Left lobe of liver (tissue), 2 donors: ENCODE measurements at regions not wholly inside any gene's neighbourhood (a gene's known extent, or its start where the extent isn't known, plus 50 kb on each side); places are given as distances from the start of the nearest gene placed in this dataset.
"Not testable (repeated sequence)": the region's sequence is repeated elsewhere in the genome, so short reads cannot be mapped to it uniquely, and the experiment has no call there.

Source experiments
- ATAC-seq: fragments of 200-7000 bp; cut with Tn5 transposase; one replicate; pipeline ENCODE4 v1.9.1; 2020; ENCODE audit warnings: mild to moderate bottlenecking, moderate library complexity
- DNase-seq: peaks from one replicate; pipeline ENCODE4 v3.0.0-alpha.2; 2020; ENCODE audit warnings: low spot score
- donor health status: DM: no; HTN: no; CAD: no; lungs with moderate emphysema.
- donor health status: DM: no; HTN: yes; CAD: no.

DNA sequence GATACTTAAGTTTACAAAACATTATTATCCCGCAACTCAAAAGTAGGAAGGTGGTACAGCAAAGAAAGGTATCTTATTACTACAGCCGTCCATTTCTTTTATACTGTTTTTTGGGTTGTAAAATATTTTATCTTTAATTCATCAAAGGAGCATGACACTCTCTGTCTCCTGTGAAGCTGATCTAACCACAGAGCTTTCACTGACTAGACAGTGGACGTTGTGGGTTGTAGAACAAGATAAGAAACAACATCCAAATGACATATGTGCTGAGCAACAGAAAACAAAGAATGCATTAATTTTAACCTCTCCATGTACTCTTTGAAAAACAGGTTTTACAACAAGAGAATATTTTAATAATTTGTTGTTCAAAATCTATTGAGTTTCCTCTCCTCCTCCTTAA lies 195.9 kb upstream of the FBXO33 start:
- ATAC-seq, result no peak
- no peak for DNase-seq

DNA sequence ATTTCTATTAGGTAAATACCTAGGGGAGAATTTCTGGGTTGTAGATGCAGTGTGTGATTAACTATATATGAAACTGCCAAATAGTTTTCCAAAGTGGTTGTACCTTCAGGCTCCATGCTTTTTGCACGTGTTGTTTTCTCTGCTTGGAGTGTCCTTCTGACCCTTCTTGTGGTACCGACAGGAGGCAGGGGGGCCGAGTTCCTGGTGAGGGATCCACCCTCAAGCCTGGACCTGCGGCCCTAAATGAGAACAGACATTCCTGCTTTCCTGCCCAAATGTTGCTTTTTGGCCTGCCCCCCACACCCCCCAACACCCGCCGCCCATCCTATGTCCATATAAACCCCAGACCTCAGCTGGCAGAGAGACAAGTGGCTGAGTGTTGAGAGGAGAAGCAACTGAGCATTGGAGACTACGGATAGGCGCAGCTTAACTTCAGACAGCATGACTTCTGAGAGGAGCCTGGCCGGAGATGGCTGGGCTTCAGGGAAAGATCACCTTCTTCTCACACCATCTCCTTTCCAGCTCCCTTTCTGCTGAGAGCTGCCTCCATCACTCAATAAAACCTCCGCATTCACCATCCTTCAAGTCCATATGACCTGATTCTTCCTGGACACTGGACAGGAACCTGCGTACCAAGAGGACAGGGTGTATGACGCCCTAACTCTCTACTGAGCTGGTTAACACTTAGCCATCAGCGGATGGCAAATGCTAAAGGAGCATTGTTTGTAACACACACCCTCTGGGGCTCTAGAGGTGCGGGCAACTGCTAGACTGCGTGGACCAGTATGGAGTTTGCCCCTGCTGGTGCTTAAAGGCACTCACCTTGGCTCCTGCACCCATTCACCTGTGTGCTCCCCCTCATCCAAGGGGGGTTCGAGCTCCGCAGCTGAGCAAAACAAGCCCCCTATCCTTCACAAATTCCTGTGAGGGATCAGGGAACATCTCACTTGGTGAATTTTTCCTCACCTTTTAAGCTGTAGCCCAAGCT lies 194.7 kb upstream of the FBXO33 start:
- no peak for DNase-seq
- ATAC-seq, result no peak

DNA sequence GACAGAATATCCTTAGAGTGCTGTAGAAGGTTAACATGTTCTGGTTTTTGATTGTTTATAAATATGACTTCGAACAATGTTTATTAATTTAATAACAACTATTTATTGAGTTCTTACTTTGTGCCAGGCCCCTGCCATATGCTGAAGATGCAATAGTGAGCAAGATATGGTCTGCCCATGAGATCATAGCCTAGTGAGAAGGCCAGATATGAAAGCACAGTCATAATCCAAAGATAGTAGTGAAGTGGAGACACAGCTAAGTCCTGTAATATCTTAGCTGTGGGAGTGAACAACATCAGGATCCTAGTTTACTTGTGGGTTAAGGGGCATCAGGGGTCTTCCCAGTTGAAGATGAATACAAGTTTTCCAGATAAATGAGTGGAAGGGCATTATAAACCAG lies 189.4 kb upstream of the FBXO33 start:
- no peak for ATAC-seq

DNA sequence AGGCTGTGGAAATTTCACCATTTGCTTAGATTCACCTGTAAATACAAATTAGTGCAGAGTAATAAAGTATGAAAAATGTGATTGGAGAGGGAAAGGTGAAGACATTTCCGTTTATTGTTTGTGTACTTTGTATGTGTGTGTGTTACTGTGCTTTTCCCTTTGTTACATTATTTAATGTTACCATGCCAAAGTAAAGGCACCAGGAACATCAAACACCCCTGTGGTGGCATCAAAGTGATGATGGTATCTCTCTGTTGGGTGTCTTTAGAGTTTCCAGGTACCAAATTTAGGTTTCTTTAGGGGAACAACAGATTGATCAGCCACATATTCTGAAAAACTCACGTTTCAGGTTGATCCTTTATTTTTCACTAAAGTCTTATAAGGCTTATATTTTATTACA lies 189.0 kb upstream of the FBXO33 start:
- ATAC-seq (no peak), DNase-seq (no peak)

More for the DNA sequence above, 189.4 kb upstream of the FBXO33 start:
- DNase-seq, result no peak

DNA sequence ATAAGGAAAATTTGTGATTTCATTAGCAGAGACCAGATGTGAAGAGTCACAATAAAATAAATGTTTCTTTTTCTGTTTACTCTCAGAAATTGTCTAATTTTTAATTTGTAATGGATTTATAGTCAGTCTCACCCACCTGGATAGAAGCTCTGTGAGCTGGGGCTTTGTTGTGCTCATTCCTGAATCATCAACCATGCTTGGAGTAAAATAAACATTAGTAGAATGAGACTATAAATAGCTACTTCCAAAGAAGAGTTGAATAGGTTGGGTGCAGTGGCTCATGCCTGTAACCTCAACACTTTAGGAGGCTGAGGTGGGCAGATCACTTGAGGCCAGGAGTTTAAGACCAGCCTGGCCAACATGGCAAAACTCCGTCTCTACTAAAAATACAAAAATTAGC lies 185.3 kb upstream of the FBXO33 start:
- no peak for ATAC-seq

DNA sequence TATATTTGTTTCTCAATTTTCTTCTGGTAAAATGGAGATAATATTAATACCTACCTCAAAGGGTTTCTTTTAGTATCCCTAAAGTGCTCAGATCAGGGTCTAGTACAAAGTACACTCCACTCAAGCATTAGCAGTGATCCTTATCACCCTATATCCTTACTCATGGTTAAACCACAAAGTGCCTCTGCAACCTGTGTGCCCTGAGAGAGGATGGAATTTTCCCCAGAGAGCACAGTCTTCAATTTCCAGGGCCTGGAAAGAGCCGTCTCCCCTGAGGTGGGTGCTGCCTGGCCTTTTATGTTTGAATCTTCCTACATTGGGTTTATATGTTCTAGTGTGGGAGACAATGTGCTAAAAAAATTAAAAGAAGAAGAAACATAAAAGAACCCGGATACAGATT lies 183.1 kb upstream of the FBXO33 start:
- ATAC-seq (no peak), DNase-seq (no peak)

More for the DNA sequence above, 185.3 kb upstream of the FBXO33 start:
- no peak for DNase-seq

DNA sequence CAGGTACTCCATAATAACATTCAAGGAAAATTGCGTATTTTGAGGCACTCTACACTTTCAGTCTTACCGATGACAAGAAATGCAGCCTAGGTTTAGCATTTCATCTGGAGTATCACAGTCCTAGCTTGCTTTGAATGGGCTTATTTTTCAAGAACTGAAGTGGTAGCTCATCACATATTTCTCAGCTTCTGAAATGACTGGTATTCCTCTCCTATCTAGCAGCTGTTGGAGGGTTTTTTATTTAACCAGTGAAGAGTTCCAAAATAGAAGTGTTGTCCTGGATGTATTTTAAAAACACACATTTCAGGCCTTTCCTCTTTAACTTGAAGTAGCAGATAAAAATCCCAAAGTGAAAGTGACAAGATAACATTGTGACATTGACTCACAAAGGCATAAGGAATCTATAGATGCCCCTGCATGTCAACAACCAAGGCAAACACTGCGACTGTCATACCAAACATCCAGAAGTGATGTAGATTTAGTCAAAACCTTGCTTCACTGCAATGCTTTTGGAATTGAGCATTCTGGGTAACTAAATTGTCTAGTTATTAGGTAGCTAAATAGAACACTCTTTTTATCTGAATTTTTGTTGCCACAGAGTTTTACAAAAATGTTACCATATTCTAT lies 182.2 kb upstream of the FBXO33 start:
- DNase-seq (no peak), ATAC-seq (no peak)

DNA sequence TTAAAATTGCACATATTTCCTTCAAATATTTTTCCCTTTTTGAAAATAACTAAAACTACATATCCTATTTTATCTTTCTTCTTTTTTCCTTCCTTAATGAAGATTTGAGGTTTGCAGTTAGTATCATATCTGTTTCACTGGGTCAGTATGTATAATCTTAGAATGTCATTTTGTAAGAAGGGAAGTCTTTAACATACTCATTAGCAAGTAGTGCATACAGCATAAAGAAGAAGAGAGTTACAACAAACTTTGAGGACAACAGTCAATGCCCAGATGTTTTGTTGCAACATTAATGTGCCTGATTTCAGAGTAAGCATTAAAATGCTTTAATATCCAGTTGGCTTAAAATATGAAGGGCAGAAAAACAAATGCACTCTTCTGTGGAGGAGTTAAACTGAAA lies 176.9 kb upstream of the FBXO33 start:
- no peak for DNase-seq
- no peak for ATAC-seq

DNA sequence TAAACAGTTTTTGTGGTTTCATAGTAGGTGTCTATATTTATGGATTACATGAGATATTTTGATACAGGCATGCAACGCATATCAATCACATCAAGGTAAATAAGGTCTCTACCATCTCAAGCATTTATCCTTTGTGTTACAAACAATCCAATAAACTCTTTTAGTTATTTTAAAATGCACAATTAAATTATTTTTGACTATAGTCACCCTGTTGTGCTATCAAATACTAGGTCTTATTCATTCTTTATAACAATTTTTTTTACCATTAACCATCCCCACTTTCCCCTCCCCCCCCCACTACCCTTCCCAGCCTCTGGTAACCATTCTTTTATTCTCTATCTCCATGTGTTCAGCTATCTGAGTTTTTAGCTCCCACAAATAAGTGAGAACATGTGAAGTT lies 175.7 kb upstream of the FBXO33 start:
- DNase-seq (no peak), ATAC-seq (no peak)

DNA sequence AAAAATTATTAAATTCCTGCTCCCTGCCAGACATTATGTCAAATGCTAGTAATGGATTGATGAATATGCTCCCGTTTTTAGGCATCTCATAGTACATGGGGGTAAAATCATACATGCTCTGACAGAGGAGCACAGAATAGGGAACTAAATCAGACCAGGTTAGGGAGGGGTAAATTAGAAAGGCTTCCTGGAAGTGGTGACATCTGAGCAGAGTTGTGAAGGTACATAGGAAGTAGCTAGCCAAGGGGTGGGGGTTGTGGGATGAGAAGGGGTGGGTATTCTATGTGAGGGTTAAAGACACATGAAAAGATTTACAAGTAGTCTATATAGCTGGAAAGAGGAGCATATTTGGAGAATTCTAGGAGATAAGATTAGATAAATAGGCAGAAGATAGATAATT lies 171.7 kb upstream of the FBXO33 start:
- ATAC-seq (no peak), DNase-seq (no peak)

DNA sequence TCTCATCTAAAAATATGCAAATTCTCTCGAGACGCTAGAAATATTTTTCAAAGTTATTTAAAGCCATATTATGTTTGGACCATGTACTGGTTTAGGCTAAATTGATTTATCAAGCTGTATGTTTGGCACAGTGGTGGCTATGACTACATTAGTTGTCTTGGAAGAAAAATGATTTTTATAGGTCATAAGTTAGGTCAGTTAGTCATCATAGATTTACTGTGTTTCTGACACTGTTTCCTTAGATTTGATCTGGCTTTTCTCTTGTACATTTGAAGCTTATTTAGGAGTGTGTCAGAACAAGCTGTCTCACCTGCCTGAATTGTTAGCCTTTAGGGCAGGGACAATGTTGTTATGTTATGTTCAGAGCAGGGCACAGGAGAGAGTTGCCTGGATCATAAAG lies 161.1 kb upstream of the FBXO33 start:
- ATAC-seq (no peak), DNase-seq (no peak)

DNA sequence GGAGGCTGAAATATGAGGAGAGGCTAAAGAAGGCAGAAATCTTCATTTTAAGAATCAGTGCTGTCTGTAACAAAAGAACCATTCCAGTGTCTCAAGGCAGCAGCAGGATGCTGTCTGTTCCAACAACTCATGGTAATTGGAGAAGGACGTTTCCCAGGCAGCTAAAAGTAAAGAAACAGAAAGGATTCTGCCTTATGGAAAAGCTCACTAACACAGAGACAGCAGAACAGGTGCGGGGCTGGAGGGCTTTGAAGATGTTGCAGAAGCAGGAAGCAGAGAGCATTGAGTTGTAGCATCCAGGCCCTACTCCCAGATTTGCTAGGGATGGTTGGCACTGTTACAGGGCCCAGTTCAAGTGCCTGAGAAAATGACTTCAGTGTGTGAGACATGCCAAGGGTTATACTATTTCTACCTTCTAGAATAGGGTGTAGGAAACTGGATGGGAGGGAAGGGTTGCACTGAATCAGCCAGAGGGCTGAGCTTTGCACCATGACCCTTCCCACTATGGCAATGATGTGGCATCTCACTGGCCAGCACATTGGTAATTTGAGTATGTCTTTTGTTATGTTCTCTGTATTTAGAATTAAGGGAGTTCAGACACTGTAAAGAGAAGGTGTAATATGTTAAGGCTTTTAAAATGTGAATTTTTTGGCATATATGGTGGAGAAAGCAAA lies 160.0 kb upstream of the FBXO33 start:
- ATAC-seq, result no peak
- no peak for DNase-seq

DNA sequence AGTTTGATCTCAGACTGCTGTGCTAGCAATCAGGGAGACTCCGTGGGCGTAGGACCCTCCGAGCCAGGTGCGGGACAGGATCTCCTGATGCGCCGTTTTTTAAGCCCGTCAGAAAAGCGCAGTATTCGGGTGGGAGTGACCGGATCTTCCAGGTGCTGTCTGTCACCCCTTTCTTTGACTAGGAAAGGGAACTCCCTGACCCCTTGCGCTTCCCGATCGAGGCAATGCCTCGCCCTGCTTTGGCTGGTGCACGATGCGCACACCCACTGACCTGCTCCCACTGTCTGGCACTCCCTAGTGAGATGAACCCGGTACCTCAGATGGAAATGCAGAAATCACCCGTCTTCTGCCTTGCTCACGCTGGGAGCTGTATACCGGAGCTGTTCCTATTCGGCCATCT lies 157.6 kb upstream of the FBXO33 start:
- DNase-seq, ATAC-seq: not testable (repeated sequence)

DNA sequence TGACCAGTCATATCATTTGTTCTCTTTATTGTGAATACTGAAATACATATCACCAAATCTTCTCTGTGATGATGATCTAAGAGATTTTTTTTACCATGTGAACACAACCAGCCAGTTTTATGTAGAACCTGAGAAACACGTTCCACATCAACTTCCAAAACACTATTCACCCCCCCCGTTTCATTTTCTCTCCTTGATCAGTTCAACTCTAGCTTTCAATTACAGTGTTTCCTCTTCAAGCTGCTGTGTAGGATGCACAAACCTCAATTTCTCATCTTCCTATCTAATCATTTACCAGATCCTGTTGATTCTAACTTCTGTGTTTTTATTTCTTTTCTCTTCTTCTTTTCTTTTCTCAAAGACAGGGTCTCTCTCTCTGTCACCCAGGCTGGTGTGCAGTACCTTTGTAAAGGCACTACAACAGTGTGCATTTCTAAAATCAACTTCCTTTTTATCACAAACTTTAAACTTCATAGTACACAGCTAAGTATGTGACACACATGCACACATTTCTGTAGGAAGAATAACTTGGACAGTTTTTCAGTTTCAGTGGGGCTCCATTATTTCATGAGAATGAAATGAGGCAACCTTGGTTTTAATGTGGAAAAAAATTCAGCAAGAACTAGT lies 149.9 kb upstream of the FBXO33 start:
- no peak for ATAC-seq
- no peak for DNase-seq

DNA sequence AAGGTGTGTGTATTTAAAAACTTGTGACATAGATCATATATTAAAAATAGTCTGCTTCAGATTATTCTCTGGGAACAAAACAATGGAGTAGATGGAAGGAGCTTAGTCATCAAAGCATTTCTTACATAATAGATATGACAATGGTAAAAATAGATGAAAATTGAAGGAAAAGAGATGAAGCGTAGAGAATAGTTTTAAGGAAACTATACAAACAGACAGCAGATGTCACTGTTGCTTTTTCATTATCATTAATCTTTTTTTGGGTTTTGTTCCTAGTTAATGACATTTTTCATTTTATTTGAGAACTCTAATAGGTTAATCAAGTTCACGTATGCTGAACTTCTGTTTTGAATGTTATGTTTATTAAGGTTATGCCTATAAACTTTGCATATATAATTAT lies 149.2 kb upstream of the FBXO33 start:
- DNase-seq (no peak), ATAC-seq (no peak)

DNA sequence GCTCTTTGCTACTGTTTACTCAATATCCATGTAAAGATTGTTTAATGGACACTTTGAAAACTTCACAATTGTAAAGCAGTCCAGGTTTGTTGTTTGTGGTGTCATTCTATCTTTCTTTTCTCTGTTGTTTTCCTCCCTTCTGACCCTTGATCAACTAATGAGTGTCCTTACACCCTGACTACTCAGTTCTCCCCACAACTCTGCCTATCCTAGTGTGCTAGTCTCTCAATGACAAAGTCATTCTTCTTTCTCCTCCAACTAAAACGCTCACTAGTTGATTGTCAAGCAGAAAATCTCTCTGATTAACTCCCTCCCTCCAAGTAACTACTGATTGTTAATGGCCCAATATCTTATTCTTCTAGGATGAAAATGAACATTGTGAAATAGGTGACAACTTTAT lies 148.5 kb upstream of the FBXO33 start:
- no peak for ATAC-seq
- no peak for DNase-seq

DNA sequence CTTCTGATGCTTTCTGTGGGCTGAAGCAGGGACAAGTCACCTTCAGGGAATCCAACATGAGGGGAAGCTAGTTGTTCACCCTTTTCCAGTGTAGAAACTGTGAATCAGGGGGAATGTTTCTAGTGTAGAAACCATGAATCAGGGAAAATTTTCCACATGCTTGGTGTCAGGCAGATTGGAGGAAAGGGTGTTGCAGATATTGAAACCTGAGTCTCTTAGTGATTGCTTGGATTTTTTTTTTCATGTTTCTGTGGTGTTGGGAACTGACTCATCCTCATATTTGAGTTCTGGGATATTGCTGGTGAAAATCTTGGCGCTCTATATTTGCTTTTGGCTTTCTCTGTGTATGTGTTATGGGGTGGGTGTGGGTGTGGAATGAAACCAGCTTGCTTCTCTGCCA lies 144.5 kb upstream of the FBXO33 start:
- no peak for ATAC-seq

DNA sequence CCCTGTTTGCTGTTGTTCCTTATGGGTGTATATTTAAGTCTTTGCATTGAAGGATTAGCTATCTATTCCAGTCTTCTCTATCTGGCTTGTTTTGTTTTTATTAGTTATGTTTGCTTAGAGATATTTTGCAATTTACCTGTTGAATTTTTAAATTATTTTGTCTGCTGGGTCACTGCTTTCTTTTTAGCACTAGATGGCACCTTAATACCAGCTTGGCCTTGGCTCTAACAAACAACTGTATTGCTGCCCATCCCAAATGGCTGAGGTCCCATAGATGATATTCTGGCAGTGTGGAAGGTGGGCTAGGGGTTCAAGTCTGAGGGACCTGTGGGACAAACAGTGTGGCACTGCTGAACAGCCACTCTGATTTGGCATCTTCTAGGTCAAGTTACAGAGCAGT lies 144.0 kb upstream of the FBXO33 start:
- ATAC-seq, result no peak
- no peak for DNase-seq

More for the DNA sequence above, 144.5 kb upstream of the FBXO33 start:
- DNase-seq, result no peak

DNA sequence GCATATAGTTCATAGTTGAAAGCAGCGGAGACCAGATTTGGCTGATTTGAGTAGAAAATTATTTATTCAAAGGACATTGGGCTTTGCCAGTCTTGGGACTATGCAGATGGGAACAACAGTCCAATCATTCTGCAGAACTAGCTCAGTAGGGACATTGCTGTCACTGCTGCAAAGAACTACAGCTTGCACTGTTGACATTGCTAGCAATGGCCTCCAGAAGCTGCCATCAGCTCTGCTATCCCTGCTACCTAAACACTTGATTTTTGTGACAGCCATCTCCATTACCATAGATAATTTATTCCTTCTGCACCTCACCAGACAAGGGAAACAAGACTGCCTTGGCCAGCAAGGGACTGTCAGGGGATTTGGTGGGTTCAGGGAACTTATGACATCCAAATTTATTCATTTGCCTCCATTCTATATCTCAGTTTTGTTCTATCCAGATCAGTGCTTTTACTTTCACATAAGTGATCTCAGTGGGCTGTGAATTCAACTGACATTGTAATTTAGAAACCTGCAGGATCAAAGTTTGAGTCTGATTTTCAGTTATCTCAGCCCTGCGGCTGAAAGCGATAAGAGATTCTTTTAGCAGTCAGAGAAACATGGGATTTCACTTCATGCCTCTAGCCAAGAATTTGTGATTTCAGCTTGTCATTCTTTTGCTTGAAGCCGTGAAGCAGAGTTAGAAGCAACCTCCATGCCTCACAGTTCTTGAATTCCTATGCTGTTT lies 136.7 kb upstream of the FBXO33 start:
- ATAC-seq (no peak), DNase-seq (no peak)

DNA sequence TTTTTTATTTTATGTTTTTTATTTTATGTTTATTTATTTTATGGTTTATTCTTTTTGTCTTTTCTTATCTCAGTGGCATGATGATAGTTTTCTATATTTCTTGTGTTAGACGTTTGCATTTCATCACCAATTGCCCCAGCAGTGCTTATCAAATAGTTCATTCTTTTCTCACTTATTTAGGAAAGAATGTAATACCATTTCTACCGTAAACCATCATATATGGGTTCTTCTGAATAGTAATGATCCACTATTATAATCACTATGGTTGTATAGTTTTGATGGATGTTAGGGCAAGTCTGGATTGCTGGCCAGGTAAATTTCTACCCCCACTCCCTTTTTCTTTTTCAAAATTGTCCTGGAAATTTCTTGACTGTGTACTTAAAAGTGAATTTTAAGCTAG lies 134.6 kb upstream of the FBXO33 start:
- no peak for ATAC-seq

DNA sequence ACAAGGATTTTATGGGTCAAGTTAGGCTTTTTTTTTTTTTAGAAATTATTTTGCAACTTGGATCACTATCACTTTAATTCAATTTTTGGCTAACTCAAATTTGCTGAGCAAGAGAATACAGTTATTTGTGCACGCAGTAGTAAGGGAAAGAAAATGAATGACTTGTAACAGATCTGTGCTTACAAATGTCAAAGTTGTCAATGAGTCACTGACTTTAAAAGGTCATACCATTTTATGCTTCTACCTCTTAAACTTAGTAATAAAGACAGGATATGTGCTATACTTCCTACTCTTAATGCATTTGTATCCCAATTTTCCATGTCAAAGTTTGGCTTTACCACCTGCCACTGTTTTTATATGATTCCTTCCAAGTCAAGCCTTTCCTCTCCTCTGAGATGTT lies 131.1 kb upstream of the FBXO33 start:
- DNase-seq, result no peak
- no peak for ATAC-seq

More for the DNA sequence above, 134.6 kb upstream of the FBXO33 start:
- no peak for DNase-seq
